Naive B cell (primary cell): ENCODE measurements at regions not wholly inside any gene's neighbourhood (a gene's known extent, or its start where the extent isn't known, plus 50 kb on each side); places are given as distances from the start of the nearest gene placed in this dataset.

Source experiments
- ATAC-seq, 2 donors: fragments of 150-1000 bp; cut with Tn5 transposase; 2 replicates each; pipeline ENCODE4 v1.10.0; 2021; ENCODE audit warnings: low read depth in 2 of 2, mild to moderate bottlenecking in 2 of 2, moderate library complexity in 2 of 2
- DNase-seq: peaks from one replicate; pipeline ENCODE4 v3.0.0; 2022
- H3K27ac Mint-ChIP-seq, 6 donors: one replicate each; pipeline ENCODE4 v1.8.0; 2020 to 2022; ENCODE audit warnings: mild to moderate bottlenecking in 6 of 6, mixed read lengths in 6 of 6, moderate library complexity in 5 of 6, inconsistent platforms in 2 of 6
- H3K27me3 Mint-ChIP-seq, 3 donors: one replicate each; pipeline ENCODE4 v1.8.0; 2021 to 2022; ENCODE audit warnings: mixed read lengths in 3 of 3, mild to moderate bottlenecking in 1 of 3
- H3K36me3 Mint-ChIP-seq, 2 donors: one replicate each; pipeline ENCODE4 v1.8.0; 2020 to 2022; ENCODE audit warnings: mixed read lengths in 2 of 2, inconsistent platforms in 1 of 2, mild to moderate bottlenecking in 1 of 2
- H3K4me1 Mint-ChIP-seq, 3 donors: one replicate each; pipeline ENCODE4 v1.8.0; 2020 to 2022; ENCODE audit warnings: mixed read lengths in 3 of 3, inconsistent platforms in 1 of 3, mild to moderate bottlenecking in 1 of 3, moderate library complexity in 1 of 3
- H3K4me3 Mint-ChIP-seq, 8 donors: one replicate each; pipeline ENCODE4 v1.8.0; 2020 to 2022; ENCODE audit warnings: mild to moderate bottlenecking in 8 of 8, mixed read lengths in 8 of 8, moderate library complexity in 8 of 8, inconsistent platforms in 2 of 8
- H3K9me3 Mint-ChIP-seq, 7 donors: one replicate each; pipeline ENCODE4 v1.8.0; 2020 to 2022; ENCODE audit warnings: mixed read lengths in 7 of 7, mild to moderate bottlenecking in 5 of 7, inconsistent platforms in 2 of 7, moderate library complexity in 1 of 7

DNA sequence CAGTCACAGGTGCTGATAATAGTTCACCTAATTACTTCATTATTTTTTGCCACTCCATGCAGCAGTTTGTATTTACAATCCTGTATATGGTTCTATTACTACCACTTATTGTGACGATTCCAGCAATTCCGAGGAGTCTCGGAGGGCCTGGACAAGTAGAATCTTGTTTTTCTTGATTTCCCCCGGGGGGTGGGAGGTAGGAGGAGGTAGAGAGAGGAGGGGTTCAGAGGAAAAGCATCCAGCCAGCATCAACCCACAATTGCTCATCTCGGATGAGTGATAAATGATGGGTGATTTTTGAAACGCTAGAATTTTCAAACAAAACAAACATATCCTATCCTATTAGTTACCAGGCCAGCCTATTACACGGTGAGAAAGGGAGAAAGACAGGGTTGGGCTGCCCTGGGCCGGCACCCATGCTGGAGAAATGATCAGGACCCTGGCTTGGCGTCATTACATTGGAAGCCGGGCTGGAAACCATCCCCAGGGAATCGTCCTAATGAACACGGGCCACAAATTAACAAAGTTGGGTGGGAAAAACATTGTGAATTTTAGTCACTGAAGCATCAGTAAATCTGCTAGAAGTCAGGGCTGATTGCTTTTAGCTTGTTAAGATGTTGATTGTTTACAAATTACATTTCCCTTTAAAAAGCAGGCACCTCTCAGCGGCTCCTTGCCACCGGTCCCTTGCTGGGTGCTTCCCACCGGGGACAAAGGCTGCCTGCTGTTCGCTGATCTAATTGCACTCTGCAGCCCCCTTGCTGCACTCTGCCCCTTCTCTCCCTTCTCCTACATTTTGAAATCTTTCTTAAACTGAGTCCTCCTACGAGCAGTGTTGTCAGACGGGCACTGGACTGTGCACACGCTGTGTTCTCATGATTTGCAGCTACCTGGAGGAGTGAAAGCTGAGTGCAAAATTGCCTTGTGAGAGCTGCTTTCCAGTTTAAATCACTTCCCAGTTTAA, 95.5 kb downstream of the FAM204A start:
- ATAC-seq (no peak), DNase-seq (no peak)
- no peak overlapping the region for H3K27ac Mint-ChIP-seq
- peaks cover 0 to 3% (median 0%) of the 10 kb centered on the region in 3 donors for H3K4me1 Mint-ChIP-seq
- peaks cover 0 to 2% (median 0%) of the 10 kb centered on the region in 7 donors for H3K9me3 Mint-ChIP-seq
- H3K27me3 Mint-ChIP-seq, result peaks cover 53 to 73% (median 62%) of the 10 kb centered on the region in 3 donors
- H3K4me3 Mint-ChIP-seq, result peak overlapping the region in 1 of 8 donors; percentile 19
- no peaks in the 10 kb centered on the region for H3K36me3 Mint-ChIP-seq

- H3K4me1 Mint-ChIP-seq, result peaks cover 0 to 3% (median 0%) of the 10 kb centered on the region in 3 donors
- H3K27me3 Mint-ChIP-seq, result peaks cover 50 to 62% (median 56%) of the 10 kb centered on the region in 3 donors
Observed at GRCh38 chr10:118243907-118244306, 98.2 kb downstream of the FAM204A start.

DNA sequence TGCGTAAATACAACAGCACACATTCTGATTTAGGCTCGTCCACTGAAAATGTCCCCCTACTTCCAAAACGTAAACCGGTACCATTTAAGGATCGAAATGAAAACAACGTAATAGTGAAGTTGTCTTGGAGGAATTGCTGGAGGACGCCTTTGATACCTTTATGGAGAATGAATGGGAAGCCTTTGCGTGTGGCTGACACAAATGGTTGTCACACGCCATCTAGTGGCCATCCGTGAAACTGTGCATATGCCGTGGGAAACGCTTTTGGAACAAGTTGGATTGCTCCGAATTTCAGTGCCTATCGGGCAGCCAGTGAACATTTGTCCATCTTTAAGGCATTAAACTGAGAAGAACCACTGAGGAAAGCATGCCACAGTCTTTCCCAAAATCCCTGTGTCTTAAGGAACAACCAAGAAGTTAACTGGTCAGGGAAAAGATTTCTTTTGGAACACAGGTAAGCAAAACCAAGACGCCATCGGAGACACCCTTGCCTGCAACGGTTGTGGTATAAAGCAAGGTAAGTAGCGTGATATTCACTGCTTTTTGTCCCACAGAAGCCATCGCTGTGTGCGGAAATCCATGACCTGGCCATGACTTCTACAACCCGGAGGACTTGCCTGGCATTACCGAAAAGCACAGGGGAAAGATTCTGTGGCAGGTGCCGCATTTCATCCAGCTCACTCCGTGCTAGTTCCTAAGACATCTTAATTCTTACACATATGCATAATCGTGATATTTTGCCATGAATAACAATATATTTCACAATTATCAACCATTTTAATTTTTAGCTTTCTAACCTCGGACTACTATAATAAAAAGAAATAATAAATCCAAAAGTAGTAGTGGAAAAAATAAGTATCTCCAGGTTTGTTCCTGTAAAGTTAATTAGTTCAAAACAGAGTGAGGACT, 100.6 kb downstream of the FAM204A start:
- H3K4me3 Mint-ChIP-seq, result no peak overlapping the region
- DNase-seq (peak; percentile 29), ATAC-seq (no peak)
- H3K4me1 Mint-ChIP-seq, result peaks cover 0 to 2% (median 0%) of the 10 kb centered on the region in 3 donors
- H3K27me3 Mint-ChIP-seq, result peaks cover 36 to 67% (median 52%) of the 10 kb centered on the region in 3 donors
- no peak overlapping the region for H3K27ac Mint-ChIP-seq
- no peaks in the 10 kb centered on the region for H3K36me3 Mint-ChIP-seq
- peaks cover 0 to 1% (median 0%) of the 10 kb centered on the region in 7 donors for H3K9me3 Mint-ChIP-seq

More at GRCh38 chr10:118243907-118244306, 98.2 kb downstream of the FAM204A start:
- no peak overlapping the region for H3K27ac Mint-ChIP-seq
- DNase-seq (no peak), ATAC-seq (no peak)
- H3K36me3 Mint-ChIP-seq, result no peaks in the 10 kb centered on the region
- H3K4me3 Mint-ChIP-seq, result no peak overlapping the region
- H3K9me3 Mint-ChIP-seq, result peaks cover 0 to 2% (median 0%) of the 10 kb centered on the region in 7 donors

DNA sequence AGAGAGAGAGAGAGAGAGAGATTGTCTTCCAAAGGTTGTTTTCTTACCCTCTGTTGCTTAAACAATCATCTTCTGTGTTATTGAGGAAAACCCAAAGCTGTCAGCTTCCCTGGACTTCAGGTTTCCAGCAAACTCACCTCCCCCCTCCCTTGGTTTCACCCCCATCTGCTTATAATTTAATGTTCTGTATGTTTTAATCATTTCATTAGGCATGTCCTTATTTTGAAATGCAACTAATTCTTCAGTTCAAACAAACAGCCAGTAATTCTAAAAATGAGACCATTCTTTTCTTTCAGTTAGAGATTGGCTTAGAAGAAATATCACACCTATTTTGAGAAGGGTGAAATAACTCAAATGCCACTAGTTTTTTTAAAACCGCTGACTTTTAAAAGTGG, 102.9 kb downstream of the FAM204A start:
- no peak for ATAC-seq
- Mint-ChIP-seq H3K36me3 (no peaks in the 10 kb centered on the region), H3K4me3 (no peak overlapping the region), H3K9me3 (peaks cover 0 to under 1% (median 0%) of the 10 kb centered on the region in 7 donors), H3K27me3 (peaks cover 21 to 48% (median 32%) of the 10 kb centered on the region in 3 donors), H3K27ac (no peak overlapping the region), H3K4me1 (no peaks in the 10 kb centered on the region)
- DNase-seq, result no peak

DNA sequence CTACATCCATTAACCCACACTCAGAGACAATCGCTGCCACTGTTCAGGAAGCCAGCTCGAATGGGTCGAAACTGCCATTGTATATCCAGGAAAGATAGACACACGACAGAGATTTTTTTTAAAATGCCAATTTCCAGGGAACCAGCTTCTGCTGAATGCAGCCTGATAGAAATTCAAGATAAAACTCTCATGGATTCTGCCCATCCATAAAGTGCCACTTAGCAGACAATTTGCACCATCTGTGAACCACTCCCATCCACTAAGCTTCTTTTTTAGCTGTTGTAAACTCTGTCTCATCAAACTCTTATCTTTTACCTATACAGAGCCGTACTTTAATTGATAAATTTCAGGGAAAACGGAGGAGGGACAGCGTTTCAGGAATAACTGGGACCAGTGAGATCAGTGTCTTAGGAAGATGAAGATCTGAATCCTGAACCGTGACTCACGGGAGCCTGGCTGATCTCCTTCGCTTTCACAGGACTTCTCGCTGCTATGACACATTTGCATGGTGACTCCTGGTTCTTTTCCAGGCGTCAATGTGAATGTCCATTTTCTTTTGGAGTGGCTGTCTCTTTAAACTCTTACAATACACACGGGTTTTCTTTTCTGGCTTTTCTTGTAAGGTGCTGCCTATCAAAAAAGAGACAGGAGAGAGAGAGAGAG, 103.4 kb downstream of the FAM204A start:
- H3K27ac Mint-ChIP-seq, result no peak overlapping the region
- H3K4me1 Mint-ChIP-seq, result no peaks in the 10 kb centered on the region
- H3K27me3 Mint-ChIP-seq, result peaks cover 16 to 48% (median 31%) of the 10 kb centered on the region in 3 donors
- no peak for DNase-seq
- no peaks in the 10 kb centered on the region for H3K36me3 Mint-ChIP-seq
- peak overlapping the region in 1 of 8 donors; percentile 17 for H3K4me3 Mint-ChIP-seq
- no peak for ATAC-seq
- H3K9me3 Mint-ChIP-seq, result no peaks in the 10 kb centered on the region

- ATAC-seq, result no peak
- H3K27me3 Mint-ChIP-seq, result peaks cover 23 to 46% (median 34%) of the 10 kb centered on the region in 3 donors
- no peaks in the 10 kb centered on the region for H3K4me1 Mint-ChIP-seq
- peak overlapping the region in 1 of 6 donors; percentile 65 for H3K27ac Mint-ChIP-seq
- no peak for DNase-seq
- no peaks in the 10 kb centered on the region for H3K36me3 Mint-ChIP-seq
- no peak overlapping the region for H3K4me3 Mint-ChIP-seq
- no peaks in the 10 kb centered on the region for H3K9me3 Mint-ChIP-seq
Observed at GRCh38 chr10:118237930-118238329, 104.2 kb downstream of the FAM204A start.

- H3K4me3 Mint-ChIP-seq, result no peak overlapping the region
- ATAC-seq, result no peak
- H3K36me3 Mint-ChIP-seq, result no peaks in the 10 kb centered on the region
- no peaks in the 10 kb centered on the region for H3K4me1 Mint-ChIP-seq
- no peak overlapping the region for H3K27ac Mint-ChIP-seq
- H3K27me3 Mint-ChIP-seq, result peaks cover 22 to 37% (median 31%) of the 10 kb centered on the region in 3 donors
- DNase-seq, result no peak
- H3K9me3 Mint-ChIP-seq, result peaks cover 0 to 2% (median 0%) of the 10 kb centered on the region in 7 donors
Observed at GRCh38 chr10:118234683-118235082, 107.4 kb downstream of the FAM204A start.

DNA sequence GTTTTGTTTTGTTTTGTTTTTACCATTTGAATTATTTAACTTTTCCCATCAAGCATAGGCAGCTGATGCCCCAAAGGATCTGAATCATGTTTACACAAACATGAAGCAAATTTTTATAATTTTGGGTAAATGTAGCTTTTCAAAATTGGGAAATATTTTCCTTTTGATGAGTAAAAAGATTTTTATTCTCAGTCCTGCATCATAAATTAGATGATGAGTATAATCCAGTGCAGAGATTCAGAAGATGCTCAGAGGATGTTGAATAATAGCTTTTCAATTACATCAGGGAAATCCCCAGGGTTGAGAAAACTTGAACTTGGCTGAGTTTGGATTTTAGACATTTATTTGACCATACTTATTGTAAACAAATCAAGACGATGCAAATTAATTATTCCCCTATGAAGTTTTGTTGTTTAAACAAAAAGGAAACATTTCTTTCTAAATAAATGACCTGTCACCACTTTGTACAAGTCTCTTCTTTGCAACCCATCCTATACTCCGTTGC, 121.7 kb downstream of the FAM204A start:
- no peak overlapping the region for H3K27ac Mint-ChIP-seq
- no peak for ATAC-seq
- no peaks in the 10 kb centered on the region for H3K36me3 Mint-ChIP-seq
- H3K27me3 Mint-ChIP-seq, result peaks cover 0 to 10% (median under 1%) of the 10 kb centered on the region in 3 donors
- no peak for DNase-seq
- H3K4me3 Mint-ChIP-seq, result no peak overlapping the region
- H3K4me1 Mint-ChIP-seq, result no peaks in the 10 kb centered on the region
- peaks cover 0 to 21% (median 7%) of the 10 kb centered on the region in 7 donors for H3K9me3 Mint-ChIP-seq

GRCh38 chr10:118218562-118218961, 123.6 kb downstream of the FAM204A start:
- Mint-ChIP-seq H3K27me3 (peaks cover 0 to 9% (median 4%) of the 10 kb centered on the region in 3 donors), H3K36me3 (no peaks in the 10 kb centered on the region), H3K27ac (no peak overlapping the region), H3K4me1 (peaks cover 0 to 5% (median 3%) of the 10 kb centered on the region in 3 donors), H3K4me3 (no peak overlapping the region), H3K9me3 (peaks cover 0 to 7% (median 3%) of the 10 kb centered on the region in 7 donors)
- no peak for ATAC-seq
- DNase-seq, result no peak

DNA sequence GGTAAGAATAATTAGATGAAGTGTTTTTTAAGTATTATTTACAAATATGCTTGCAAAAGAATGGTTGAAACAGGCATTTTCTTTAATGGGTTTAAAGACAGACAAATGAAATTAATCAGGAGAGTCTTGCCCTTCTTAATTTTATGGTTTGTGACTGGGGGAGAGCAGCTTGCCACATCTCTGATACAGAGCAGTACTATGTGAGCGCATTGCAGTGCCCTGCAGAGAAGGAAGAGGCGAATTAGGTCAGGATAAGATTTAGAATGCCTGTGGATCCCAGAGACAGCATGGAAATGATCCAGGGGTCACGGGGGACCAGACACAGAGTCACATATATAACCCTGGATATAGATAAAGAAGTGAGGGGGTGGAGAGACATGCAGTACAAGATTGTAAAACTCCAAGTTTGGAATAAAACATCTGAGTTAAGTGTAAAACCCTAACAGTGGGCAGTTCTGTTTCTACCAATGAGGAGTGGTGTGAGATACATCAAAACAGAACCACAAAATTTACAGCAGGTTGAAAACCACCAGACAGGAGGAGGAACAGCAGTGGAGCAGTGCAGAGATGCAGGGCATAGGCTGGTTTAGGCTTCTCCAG, 125.5 kb downstream of the FAM204A start:
- Mint-ChIP-seq H3K9me3 (peaks cover 0 to 5% (median 0%) of the 10 kb centered on the region in 7 donors), H3K4me3 (no peak overlapping the region), H3K36me3 (no peaks in the 10 kb centered on the region), H3K27me3 (peaks cover 0 to 7% (median 6%) of the 10 kb centered on the region in 3 donors), H3K4me1 (peaks cover 0 to 9% (median 7%) of the 10 kb centered on the region in 3 donors), H3K27ac (no peak overlapping the region)
- DNase-seq (no peak), ATAC-seq (no peak)

DNA sequence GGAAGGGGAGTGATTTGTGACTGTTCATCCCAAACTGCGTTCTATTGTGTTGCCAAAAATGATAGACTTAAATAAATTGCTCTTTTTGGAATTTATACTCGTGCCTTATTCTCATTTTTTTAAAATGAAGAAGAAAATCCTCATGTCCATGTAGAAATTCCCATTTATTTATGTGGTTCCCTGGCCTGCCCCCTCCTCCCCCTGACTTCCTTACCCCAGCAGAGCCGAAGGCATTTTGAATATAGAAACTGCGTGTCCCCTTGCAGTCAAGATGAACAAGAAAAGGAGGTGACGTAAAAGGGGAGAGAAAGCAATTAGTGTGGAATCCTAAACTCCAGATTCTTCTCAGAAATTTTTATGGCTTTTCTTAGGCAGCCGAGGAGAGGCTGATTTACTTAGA, 126.1 kb downstream of the FAM204A start:
- no peak overlapping the region for H3K27ac Mint-ChIP-seq
- H3K9me3 Mint-ChIP-seq, result peaks cover 0 to 4% (median 0%) of the 10 kb centered on the region in 7 donors
- ATAC-seq (no peak), DNase-seq (no peak)
- H3K36me3 Mint-ChIP-seq, result no peaks in the 10 kb centered on the region
- no peak overlapping the region for H3K4me3 Mint-ChIP-seq
- H3K27me3 Mint-ChIP-seq, result peaks cover 0 to 6% (median 5%) of the 10 kb centered on the region in 3 donors
- peaks cover 0 to 9% (median 7%) of the 10 kb centered on the region in 3 donors for H3K4me1 Mint-ChIP-seq

- no peaks in the 10 kb centered on the region for H3K9me3 Mint-ChIP-seq
- DNase-seq, result no peak
- H3K4me1 Mint-ChIP-seq, result peaks cover 0 to 9% (median 7%) of the 10 kb centered on the region in 3 donors
- H3K4me3 Mint-ChIP-seq, result no peak overlapping the region
- peaks cover 0 to 6% (median 5%) of the 10 kb centered on the region in 3 donors for H3K27me3 Mint-ChIP-seq
- H3K27ac Mint-ChIP-seq, result no peak overlapping the region
- H3K36me3 Mint-ChIP-seq, result no peaks in the 10 kb centered on the region
- ATAC-seq, result no peak
Observed at GRCh38 chr10:118214776-118215175, 127.3 kb downstream of the FAM204A start.
